ENCODE measurements at regions not wholly inside any gene's neighbourhood (a gene's known extent, or its start where the extent isn't known, plus 50 kb on each side); places are given as distances from the start of the nearest gene placed in this dataset.
"Not testable (repeated sequence)": the region's sequence is repeated elsewhere in the genome, so short reads cannot be mapped to it uniquely, and the experiment has no call there.

GRCh38 chr22:25497716-25498115 lies 66.8 kb upstream of the GRK3 start:
- Histone ChIP-seq H3K79me2 (ENCODE audit: insufficient read depth, low read length) (no peaks in the 10 kb centered on the region), H3K4me1 (ENCODE audit: insufficient read depth, low read length) (no peaks in the 10 kb centered on the region), H3K27ac (ENCODE audit: extremely low read length, insufficient read depth, low read length) (no peak overlapping the region), H2AFZ (ENCODE audit: low read length) (no peak overlapping the region), H3K4me3 (replicated peaks in 1 of 3; ENCODE audit: insufficient read depth in 1 of 3, low read depth in 2 of 3, low read length in 3 of 3) (no peak overlapping the region), H3K27me3 (ENCODE audit: control insufficient read depth in 1 of 2, insufficient read depth in 2 of 2, low read length in 2 of 2) (no peaks in the 10 kb centered on the region; a peak in 1 of 5 replicates), H3K9me3 (ENCODE audit: low read length) (no peaks in the 10 kb centered on the region), H3K36me3 (replicated peaks in 1 of 2; ENCODE audit: control insufficient read depth in 1 of 2, insufficient read depth in 2 of 2, low read length in 2 of 2) (no peaks in the 10 kb centered on the region; a peak in 2 of 5 replicates), H4K20me1 (ENCODE audit: insufficient read depth, low read length) (0 out of 2 replicates have a peak, but pooled peaks cover 4% of the 10 kb centered on the region), H3K9ac (ENCODE audit: insufficient read depth, low read depth, low read length) (no peak overlapping the region), H3K4me2 (ENCODE audit: low read depth, low read length) (no peak overlapping the region)
- TF ChIP-seq MTA3 (CRISPR knock-in tag; IDR thresholded peaks at IDR 0.05), result no peak
- no peak for TF ChIP-seq MZF1 (CRISPR knock-in tag; IDR thresholded peaks at IDR 0.05; ENCODE audit: borderline replicate concordance)
- TF ChIP-seq ZFP82 (CRISPR knock-in tag; IDR thresholded peaks at IDR 0.05; ENCODE audit: borderline replicate concordance), result no peak
- TF ChIP-seq ZNF564 (CRISPR knock-in tag; IDR thresholded peaks at IDR 0.05), result no peak
- TF ChIP-seq ZFYVE20 (CRISPR knock-in tag; IDR thresholded peaks at IDR 0.05; ENCODE audit: borderline replicate concordance, low read depth), result no peak
- no peak for FAIRE-seq
- intact Hi-C loops (cut with micrococcal nuclease; ENCODE audit: unreplicated experiment) (no loop called here), in situ Hi-C loops (cut with HindIII; ENCODE audit: extremely low pct_ligation_motif_present, low pct_unique_long_range_greater_than_20kb) (no loop called here)
- DNase-seq (ENCODE audit: low spot score), result no peak
- 77% methylated on average over 2 of the region's 2 CpGs for WGBS (ENCODE audit: low lambda C conversion rate)
- CTCF ChIA-PET (ENCODE audit: low intra/inter-chr PET ratio, low total read pairs), result no interaction called here
- POLR2A ChIA-PET, result no interaction called here
- no TSS peak for BruUV-seq (replicated peaks)
- no peak for ATAC-seq

GRCh38 chr22:25500671-25501070 lies 63.8 kb upstream of the GRK3 start:
- H3K27ac ChIP-seq (ENCODE audit: extremely low read length, insufficient read depth, low read length); H2AFZ ChIP-seq (ENCODE audit: low read length); H3K4me2 ChIP-seq (ENCODE audit: low read depth, low read length); ATAC-seq; H3K9ac ChIP-seq (ENCODE audit: insufficient read depth, low read depth, low read length); H3K4me3 ChIP-seq (replicated peaks in 1 of 3; ENCODE audit: insufficient read depth in 1 of 3, low read depth in 2 of 3, low read length in 3 of 3); CTCF ChIA-PET (ENCODE audit: low intra/inter-chr PET ratio, low total read pairs); H3K79me2 ChIP-seq (ENCODE audit: insufficient read depth, low read length); intact Hi-C loops (cut with micrococcal nuclease; ENCODE audit: unreplicated experiment); FAIRE-seq; in situ Hi-C loops (cut with HindIII; ENCODE audit: extremely low pct_ligation_motif_present, low pct_unique_long_range_greater_than_20kb); DNase-seq (ENCODE audit: low spot score); H4K20me1 ChIP-seq (ENCODE audit: insufficient read depth, low read length); H3K36me3 ChIP-seq (replicated peaks in 1 of 2; ENCODE audit: control insufficient read depth in 1 of 2, insufficient read depth in 2 of 2, low read length in 2 of 2); H3K9me3 ChIP-seq (ENCODE audit: low read length); H3K4me1 ChIP-seq (ENCODE audit: insufficient read depth, low read length); BruUV-seq (replicated peaks); POLR2A ChIA-PET; H3K27me3 ChIP-seq (ENCODE audit: control insufficient read depth in 1 of 2, insufficient read depth in 2 of 2, low read length in 2 of 2): not testable (repeated sequence)
- 86% methylated on average over 3 of the region's 3 CpGs for WGBS (ENCODE audit: low lambda C conversion rate)

Data from HepG2 (cell line).